Esophagus squamous epithelium (tissue), 4 donors: ENCODE measurements at regions not wholly inside any gene's neighbourhood (a gene's known extent, or its start where the extent isn't known, plus 50 kb on each side); places are given as distances from the start of the nearest gene placed in this dataset.

Experiments used
- CTCF ChIP-seq, 6 experiments: fragments of 450-650 bp in 4 of 6; fragments of 200-600 bp in 2 of 6; sonication (generic) in 2 of 6; IDR thresholded peaks; one replicate each; pipeline ENCODE4 v1.5.1; 2016 to 2019; ENCODE audit warnings: antibody characterized with exemption in 6 of 6, mild to moderate bottlenecking in 4 of 6, moderate library complexity in 4 of 6
- POLR2A ChIP-seq, 4 donors: fragments of 450-650 bp; IDR thresholded peaks; one replicate each; pipeline ENCODE4 v1.6.1; 2017; ENCODE audit warnings: antibody characterized with exemption in 4 of 4, mild to moderate bottlenecking in 4 of 4, moderate library complexity in 3 of 4

- TF ChIP-seq POLR2A (IDR thresholded peaks at IDR 0.05), result no peak
- TF ChIP-seq CTCF (IDR thresholded peaks at IDR 0.05), result no peak
These were observed 110.0 kb upstream of the RESF1 start for GRCh38 chr12:31849090-31849687.
